NB4 (cell line): ENCODE measurements at regions not wholly inside any gene's neighbourhood (a gene's known extent, or its start where the extent isn't known, plus 50 kb on each side); places are given as distances from the start of the nearest gene placed in this dataset.
"Not testable (repeated sequence)": the region's sequence is repeated elsewhere in the genome, so short reads cannot be mapped to it uniquely, and the experiment has no call there.

Experiments used
- DNase-seq: peaks from one replicate; pipeline ENCODE4 v3.0.0; 2010; ENCODE audit warnings: low read depth
- H3K4me3 ChIP-seq: one replicate; pipeline ENCODE4 v1.5.1; 2011; ENCODE audit warnings: mild to moderate bottlenecking, low read depth, low read length, moderate library complexity
- MYC ChIP-seq: IDR thresholded peaks from 2 replicates; pipeline ENCODE4 v1.6.1; 2011; ENCODE audit warnings: low read depth, low read length
- POLR2A ChIP-seq: IDR thresholded peaks from 2 replicates; pipeline ENCODE4 v1.6.1; 2011; ENCODE audit warnings: mild to moderate bottlenecking; ENCODE audit not compliant: insufficient read length; ENCODE audit errors: extremely low read depth
- TF ChIP-seq, protein P1 (sequence below): IDR thresholded peaks from one replicate; pipeline ENCODE4 v1.5.1; 2012; ENCODE audit warnings: low read depth, low read length
- TF ChIP-seq, protein P2 (sequence below): IDR thresholded peaks from 2 replicates; pipeline ENCODE4 v1.6.1; 2011; ENCODE audit warnings: low read depth, low read length

DNA sequence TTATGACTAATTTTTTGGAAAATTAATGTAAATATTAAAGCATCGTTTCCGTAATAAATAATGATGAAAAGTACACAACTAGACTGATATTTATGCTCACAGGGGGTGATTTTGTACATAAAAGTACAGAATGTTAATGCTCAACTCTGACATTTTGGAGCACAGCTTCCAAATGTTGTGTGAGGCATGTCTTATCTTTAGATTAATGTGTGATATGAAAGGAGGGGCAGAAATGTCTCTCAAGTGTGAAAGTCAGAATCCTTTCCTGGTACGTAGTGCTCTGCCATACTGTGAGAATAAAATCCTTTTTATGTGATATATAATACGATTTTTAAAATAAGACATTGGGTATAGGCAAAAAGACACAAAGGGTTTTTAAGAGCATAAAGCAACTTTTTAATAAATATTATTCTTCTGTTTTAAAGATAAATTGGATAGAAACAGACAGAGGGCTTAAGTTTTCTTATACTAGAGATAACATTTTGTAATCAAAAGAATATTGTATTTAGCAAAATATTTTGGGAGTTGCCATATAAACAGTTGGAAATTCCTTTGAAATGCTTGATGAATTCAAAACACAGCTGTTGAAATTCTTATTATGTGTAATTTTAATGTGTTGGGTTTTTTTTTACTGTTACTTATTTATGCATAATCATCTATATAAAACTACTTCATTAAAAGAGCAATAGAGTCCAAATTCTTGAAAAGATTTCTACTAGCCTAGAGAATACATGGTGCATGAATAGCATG lies 389.7 kb downstream of the RAP2B start:
- no peak for DNase-seq
- H3K4me3 ChIP-seq, result no peak overlapping the region
- TF ChIP-seq, protein P1, sequence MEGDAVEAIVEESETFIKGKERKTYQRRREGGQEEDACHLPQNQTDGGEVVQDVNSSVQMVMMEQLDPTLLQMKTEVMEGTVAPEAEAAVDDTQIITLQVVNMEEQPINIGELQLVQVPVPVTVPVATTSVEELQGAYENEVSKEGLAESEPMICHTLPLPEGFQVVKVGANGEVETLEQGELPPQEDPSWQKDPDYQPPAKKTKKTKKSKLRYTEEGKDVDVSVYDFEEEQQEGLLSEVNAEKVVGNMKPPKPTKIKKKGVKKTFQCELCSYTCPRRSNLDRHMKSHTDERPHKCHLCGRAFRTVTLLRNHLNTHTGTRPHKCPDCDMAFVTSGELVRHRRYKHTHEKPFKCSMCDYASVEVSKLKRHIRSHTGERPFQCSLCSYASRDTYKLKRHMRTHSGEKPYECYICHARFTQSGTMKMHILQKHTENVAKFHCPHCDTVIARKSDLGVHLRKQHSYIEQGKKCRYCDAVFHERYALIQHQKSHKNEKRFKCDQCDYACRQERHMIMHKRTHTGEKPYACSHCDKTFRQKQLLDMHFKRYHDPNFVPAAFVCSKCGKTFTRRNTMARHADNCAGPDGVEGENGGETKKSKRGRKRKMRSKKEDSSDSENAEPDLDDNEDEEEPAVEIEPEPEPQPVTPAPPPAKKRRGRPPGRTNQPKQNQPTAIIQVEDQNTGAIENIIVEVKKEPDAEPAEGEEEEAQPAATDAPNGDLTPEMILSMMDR, result no peak
- TF ChIP-seq, protein P2, sequence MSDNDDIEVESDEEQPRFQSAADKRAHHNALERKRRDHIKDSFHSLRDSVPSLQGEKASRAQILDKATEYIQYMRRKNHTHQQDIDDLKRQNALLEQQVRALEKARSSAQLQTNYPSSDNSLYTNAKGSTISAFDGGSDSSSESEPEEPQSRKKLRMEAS, result no peak
- TF ChIP-seq POLR2A (no peak), MYC (no peak)

DNA sequence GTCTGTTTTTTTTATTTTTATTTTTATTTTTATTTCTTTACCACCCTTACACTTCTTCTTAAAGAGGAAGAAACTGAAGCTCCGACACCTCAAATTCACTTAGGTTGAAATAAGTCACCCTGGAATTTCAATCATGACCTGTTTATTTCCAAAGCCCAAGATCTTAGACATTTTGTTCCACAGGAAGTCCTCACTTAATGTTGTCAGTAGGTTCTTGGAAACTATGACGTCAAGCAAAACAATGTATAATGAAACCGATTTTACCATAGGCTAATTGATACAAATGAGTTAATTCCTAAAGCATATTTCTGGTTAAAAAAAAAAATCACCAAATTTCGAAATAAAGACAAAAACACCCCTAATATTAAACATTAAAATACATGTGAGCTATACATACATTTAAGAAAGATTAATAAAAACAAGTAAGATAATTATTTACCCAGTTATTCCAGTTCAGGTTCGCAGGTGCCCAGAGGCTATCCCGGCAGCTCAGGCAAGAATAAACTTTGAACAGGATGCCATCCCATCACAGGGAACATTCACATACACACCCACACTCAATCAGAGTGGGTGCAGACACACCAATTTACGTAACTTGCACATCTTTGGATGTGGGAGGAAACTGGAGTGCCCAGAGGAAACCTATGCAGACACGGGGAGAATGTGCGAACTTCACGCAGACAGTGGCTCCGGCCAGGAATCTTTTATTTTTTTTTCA lies 391.0 kb downstream of the RAP2B start:
- H3K4me3 ChIP-seq, result no peak overlapping the region

DNA sequence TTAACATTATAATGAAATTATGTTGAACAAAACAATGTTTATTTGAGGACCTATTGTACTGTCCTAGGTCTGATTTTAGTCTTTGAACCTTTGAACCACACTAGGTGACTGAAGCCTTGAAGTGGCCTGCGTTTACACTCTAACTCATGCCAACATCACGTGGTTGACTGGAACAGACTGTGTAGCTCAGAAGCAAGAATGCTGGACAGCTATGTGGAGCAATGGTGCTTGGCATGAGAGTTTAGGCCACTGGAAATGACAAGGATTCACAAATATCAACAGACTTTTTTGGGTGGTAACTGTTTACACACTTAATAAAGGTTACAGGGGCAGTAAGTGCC lies 391.5 kb downstream of the RAP2B start:
- no peak overlapping the region for H3K4me3 ChIP-seq
- DNase-seq, result no peak
- TF ChIP-seq, protein P2, result no peak
- no peak for TF ChIP-seq POLR2A
- no peak for TF ChIP-seq MYC
- TF ChIP-seq, protein P1, result no peak

More for the DNA sequence above, 391.0 kb downstream of the RAP2B start:
- DNase-seq, result no peak
- TF ChIP-seq, protein P2, result no peak
- TF ChIP-seq POLR2A (no peak), MYC (no peak)
- TF ChIP-seq, protein P1, result no peak

DNA sequence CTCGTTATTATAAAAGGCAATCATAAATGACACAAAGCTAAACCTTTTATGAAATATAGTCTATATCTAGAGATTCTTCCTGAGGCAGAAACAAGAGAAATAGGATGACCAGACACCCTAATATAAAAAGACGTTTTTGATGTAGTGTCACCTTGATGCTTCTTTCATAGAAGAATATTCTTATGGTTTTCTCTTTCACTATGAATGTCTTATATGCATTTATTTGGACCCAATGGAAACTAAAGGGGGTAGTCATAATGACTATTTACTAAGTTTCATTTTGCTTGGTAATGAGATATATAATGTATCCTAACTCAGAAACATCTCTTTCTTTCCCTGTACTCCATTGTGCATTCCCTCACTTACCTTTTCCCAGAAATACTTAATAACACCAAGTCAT lies 393.9 kb downstream of the RAP2B start:
- no peak overlapping the region for H3K4me3 ChIP-seq
- TF ChIP-seq, protein P1, result no peak
- TF ChIP-seq MYC (no peak), POLR2A (no peak)
- TF ChIP-seq, protein P2, result no peak
- no peak for DNase-seq

DNA sequence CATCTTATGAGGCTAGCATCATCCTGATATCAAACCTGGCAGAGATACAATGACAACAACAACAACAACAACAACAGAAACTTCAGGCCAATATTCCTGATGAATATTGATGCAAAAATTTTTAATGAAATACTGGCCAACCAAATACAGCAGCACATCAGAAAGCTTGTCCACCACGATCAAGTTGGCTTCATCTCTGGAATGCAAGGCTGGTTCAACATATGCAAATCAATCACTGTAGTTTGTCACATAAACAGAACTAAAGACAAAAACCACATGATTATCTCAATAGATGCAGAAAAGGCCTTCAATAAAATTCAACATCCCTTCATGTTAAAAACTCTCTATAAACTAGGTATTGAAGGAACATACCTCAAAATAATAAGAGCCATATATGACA lies 397.3 kb downstream of the RAP2B start:
- not testable (repeated sequence) for DNase-seq

DNA sequence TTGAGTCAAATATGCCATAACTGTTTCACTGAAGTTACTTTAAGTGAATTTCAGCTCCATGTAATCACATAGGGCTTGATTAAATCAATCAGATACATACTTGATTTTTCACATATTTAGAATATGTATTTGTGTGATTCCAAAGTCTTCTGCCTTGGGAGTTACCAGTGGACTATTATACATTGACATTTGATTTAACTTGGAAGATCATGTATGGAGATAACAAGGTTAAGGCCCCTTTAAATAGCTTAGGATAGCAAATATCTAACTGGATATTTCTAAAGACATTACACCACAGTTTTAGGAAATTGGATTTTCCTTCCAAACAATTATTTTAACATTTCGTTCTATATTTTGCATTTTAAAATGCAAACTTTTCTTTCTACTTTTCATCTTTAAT lies 405.0 kb downstream of the RAP2B start:
- TF ChIP-seq, protein P1, result no peak
- TF ChIP-seq, protein P2, result no peak
- TF ChIP-seq MYC, result no peak
- TF ChIP-seq POLR2A, result no peak
- H3K4me3 ChIP-seq, result no peak overlapping the region
- DNase-seq, result no peak

More for the DNA sequence above, 397.3 kb downstream of the RAP2B start:
- not testable (repeated sequence) for H3K4me3 ChIP-seq
